ENCODE measurements at regions not wholly inside any gene's neighbourhood (a gene's known extent, or its start where the extent isn't known, plus 50 kb on each side); places are given as distances from the start of the nearest gene placed in this dataset.
A peak's percentile ranks its signal among the peaks of the same experiment; 100 is the strongest.

DNA sequence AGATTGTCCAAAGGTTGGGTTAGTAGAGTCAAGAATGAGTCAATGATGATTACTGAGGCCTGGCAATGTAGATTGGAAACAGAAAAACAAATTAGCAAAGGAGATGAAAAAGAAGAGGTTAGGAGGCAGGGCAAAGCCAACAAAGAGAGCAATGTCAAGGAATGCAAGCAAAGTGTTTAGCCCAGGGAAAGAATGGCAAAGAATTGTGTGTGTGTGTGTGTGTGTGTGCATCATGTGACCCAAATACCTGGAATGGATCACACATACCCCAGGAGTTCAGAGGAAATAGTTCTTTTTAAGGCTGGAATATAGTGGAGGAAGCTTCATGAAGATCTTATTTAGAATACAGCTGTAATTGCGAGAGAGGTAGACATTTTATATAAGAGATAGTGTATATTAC lies 831.7 kb upstream of the ARPP21 start:
- peaks cover 1% of the 10 kb centered on the region for H3K9me3 ChIP-seq (ENCODE audit: control insufficient read depth, insufficient read depth, low read length)
- H3K27me3 ChIP-seq (ENCODE audit: control insufficient read depth, insufficient read depth, low read length), result no peaks in the 10 kb centered on the region
- DNase-seq (ENCODE audit: low read depth in 4 of 6, low spot score in 6 of 6), result no peak
- no peaks in the 10 kb centered on the region for H3K4me1 ChIP-seq (ENCODE audit: control insufficient read depth, insufficient read depth, low read length)
- H3K27ac ChIP-seq (ENCODE audit: low read depth, low read length), result no peak overlapping the region
- no CpG with 5 or more reads among the region's 1 CpG for WGBS (ENCODE audit: insufficient coverage)
- H3K36me3 ChIP-seq (ENCODE audit: control insufficient read depth, insufficient read depth, low read length), result no peaks in the 10 kb centered on the region
- no peak overlapping the region for H3K4me3 ChIP-seq (ENCODE audit: low read depth, low read length)

DNA sequence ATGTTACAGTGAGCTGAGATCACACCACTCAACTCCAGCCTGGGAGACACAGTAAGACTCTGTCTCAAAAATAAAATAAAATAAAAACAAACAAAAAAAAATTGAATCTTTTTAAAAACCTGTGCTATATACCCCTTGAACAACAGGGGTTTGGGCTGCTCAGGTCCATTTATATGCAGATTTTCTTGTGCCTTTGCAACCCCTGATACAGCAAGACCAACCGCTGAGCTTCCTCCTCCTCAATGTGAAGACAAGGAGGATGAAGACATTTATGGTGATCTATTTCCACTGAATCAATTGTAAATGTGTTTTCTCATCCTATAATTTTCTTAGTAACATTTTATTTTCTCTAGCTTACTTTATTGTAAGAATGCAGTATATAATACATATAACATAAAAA lies 831.0 kb upstream of the ARPP21 start:
- no CpG with 5 or more reads among the region's 1 CpG for WGBS (ENCODE audit: insufficient coverage)
- H3K4me1 ChIP-seq (ENCODE audit: control insufficient read depth, insufficient read depth, low read length), result no peaks in the 10 kb centered on the region
- no peaks in the 10 kb centered on the region for H3K36me3 ChIP-seq (ENCODE audit: control insufficient read depth, insufficient read depth, low read length)
- H3K27ac ChIP-seq (ENCODE audit: low read depth, low read length), result no peak overlapping the region
- no peak overlapping the region for H3K4me3 ChIP-seq (ENCODE audit: low read depth, low read length)
- peaks cover 1% of the 10 kb centered on the region for H3K9me3 ChIP-seq (ENCODE audit: control insufficient read depth, insufficient read depth, low read length)
- DNase-seq (ENCODE audit: low read depth in 4 of 6, low spot score in 6 of 6), result no peak
- no peaks in the 10 kb centered on the region for H3K27me3 ChIP-seq (ENCODE audit: control insufficient read depth, insufficient read depth, low read length)

DNA sequence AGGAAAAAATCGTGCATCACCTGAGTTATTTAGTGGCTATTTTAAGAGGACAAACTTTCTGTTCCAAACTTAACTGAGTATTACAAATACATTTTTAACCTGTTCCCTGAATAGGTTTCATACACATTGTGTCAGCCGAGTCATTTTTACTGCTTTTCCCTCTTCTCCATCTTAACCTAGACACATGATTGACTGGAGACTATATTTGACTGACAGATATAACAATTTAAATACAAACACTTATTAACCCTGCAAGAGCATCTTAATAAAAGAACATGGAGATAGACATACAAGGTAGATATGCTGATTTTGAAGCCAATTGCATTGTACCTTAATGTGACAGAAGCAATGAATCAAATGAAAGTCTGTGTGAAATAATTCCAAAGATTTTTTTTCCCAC lies 810.5 kb upstream of the ARPP21 start:
- Histone ChIP-seq H3K9me3 (ENCODE audit: control insufficient read depth, insufficient read depth, low read length) (no peaks in the 10 kb centered on the region), H3K27ac (ENCODE audit: low read depth, low read length) (no peak overlapping the region), H3K36me3 (ENCODE audit: control insufficient read depth, insufficient read depth, low read length) (no peaks in the 10 kb centered on the region), H3K27me3 (ENCODE audit: control insufficient read depth, insufficient read depth, low read length) (no peaks in the 10 kb centered on the region), H3K4me1 (ENCODE audit: control insufficient read depth, insufficient read depth, low read length) (no peaks in the 10 kb centered on the region), H3K4me3 (ENCODE audit: low read depth, low read length) (no peak overlapping the region)
- WGBS (ENCODE audit: insufficient coverage), result no CpG with 5 or more reads among the region's 2 CpGs
- DNase-seq (ENCODE audit: low read depth in 4 of 6, low spot score in 6 of 6), result no peak

GRCh38 chr3:34832865-34833508 lies 806.3 kb upstream of the ARPP21 start:
- Histone ChIP-seq H3K36me3 (ENCODE audit: control insufficient read depth, insufficient read depth, low read length) (no peaks in the 10 kb centered on the region), H3K4me3 (ENCODE audit: low read depth, low read length) (no peak overlapping the region), H3K27ac (ENCODE audit: low read depth, low read length) (no peak overlapping the region), H3K27me3 (ENCODE audit: control insufficient read depth, insufficient read depth, low read length) (no peaks in the 10 kb centered on the region), H3K9me3 (ENCODE audit: control insufficient read depth, insufficient read depth, low read length) (no peaks in the 10 kb centered on the region), H3K4me1 (ENCODE audit: control insufficient read depth, insufficient read depth, low read length) (no peaks in the 10 kb centered on the region)
- no CpG with 5 or more reads among the region's 1 CpG for WGBS (ENCODE audit: insufficient coverage)
- peak in 1 of 6 donors; percentile 48 for DNase-seq (ENCODE audit: low read depth in 4 of 6, low spot score in 6 of 6)

GRCh38 chr3:34837848-34838741 lies 801.2 kb upstream of the ARPP21 start:
- Histone ChIP-seq H3K4me1 (ENCODE audit: control insufficient read depth, insufficient read depth, low read length) (no peaks in the 10 kb centered on the region), H3K4me3 (ENCODE audit: low read depth, low read length) (no peak overlapping the region), H3K27ac (ENCODE audit: low read depth, low read length) (no peak overlapping the region), H3K27me3 (ENCODE audit: control insufficient read depth, insufficient read depth, low read length) (no peaks in the 10 kb centered on the region), H3K36me3 (ENCODE audit: control insufficient read depth, insufficient read depth, low read length) (no peaks in the 10 kb centered on the region), H3K9me3 (ENCODE audit: control insufficient read depth, insufficient read depth, low read length) (no peaks in the 10 kb centered on the region)
- WGBS (ENCODE audit: insufficient coverage), result no CpG with 5 or more reads among the region's 4 CpGs
- no peak for DNase-seq (ENCODE audit: low read depth in 4 of 6, low spot score in 6 of 6)

DNA sequence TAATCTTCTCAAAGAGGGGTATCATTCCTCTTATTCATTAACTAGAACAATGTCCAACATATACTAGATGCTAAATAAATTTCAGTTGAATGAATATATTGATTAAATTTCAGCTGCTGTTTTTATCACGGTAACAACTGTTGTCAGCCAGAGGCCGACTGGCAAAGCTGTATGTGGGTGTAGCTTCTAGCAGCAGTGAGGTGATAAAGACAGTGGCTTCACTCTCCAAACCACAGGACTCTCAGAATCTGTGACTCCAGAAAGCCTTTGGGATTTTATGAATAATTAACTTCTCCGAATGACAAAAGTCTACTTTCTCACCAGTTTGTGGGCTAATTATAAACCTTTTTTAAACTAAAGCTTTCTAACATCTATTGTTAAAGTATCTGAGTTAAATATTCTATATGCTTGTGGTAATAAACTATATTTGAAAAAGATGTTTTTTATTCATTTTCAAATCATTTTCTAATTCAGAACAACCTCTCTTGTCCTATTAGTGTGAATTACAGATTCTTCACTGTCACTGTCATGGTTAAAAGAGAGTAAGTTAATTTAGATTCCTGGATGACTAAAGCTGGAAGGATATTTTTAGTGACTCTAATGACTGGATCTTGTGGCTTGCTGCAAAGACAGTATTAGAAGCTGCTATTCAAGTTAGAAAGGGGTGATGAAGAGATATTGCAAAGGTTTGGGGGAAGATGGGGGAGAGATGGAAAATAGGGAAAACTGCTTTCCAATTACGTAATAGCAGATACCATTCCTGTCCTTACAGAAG lies 796.4 kb upstream of the ARPP21 start:
- H3K4me3 ChIP-seq (ENCODE audit: low read depth, low read length), result no peak overlapping the region
- DNase-seq (ENCODE audit: low read depth in 4 of 6, low spot score in 6 of 6), result peak in 2 of 6 donors; percentile 24 to 36
- no CpG with 5 or more reads among the region's 4 CpGs for whole genome bisulfite sequencing (ENCODE audit: insufficient coverage)
- H3K4me1 ChIP-seq (ENCODE audit: control insufficient read depth, insufficient read depth, low read length), result no peaks in the 10 kb centered on the region
- H3K27ac ChIP-seq (ENCODE audit: low read depth, low read length), result no peak overlapping the region
- no peaks in the 10 kb centered on the region for H3K36me3 ChIP-seq (ENCODE audit: control insufficient read depth, insufficient read depth, low read length)
- H3K9me3 ChIP-seq (ENCODE audit: control insufficient read depth, insufficient read depth, low read length), result no peaks in the 10 kb centered on the region
- H3K27me3 ChIP-seq (ENCODE audit: control insufficient read depth, insufficient read depth, low read length), result no peaks in the 10 kb centered on the region

- peak in 3 of 6 donors; percentile 35 to 92 (median 89) for DNase-seq (ENCODE audit: low read depth in 4 of 6, low spot score in 6 of 6)
- no peaks in the 10 kb centered on the region for H3K9me3 ChIP-seq (ENCODE audit: control insufficient read depth, insufficient read depth, low read length)
- no peaks in the 10 kb centered on the region for H3K4me1 ChIP-seq (ENCODE audit: control insufficient read depth, insufficient read depth, low read length)
- H3K27ac ChIP-seq (ENCODE audit: low read depth, low read length), result no peak overlapping the region
- WGBS (ENCODE audit: insufficient coverage), result 20% methylated on average over 1 of the region's 2 CpGs
- H3K27me3 ChIP-seq (ENCODE audit: control insufficient read depth, insufficient read depth, low read length), result no peaks in the 10 kb centered on the region
- no peaks in the 10 kb centered on the region for H3K36me3 ChIP-seq (ENCODE audit: control insufficient read depth, insufficient read depth, low read length)
- no peak overlapping the region for H3K4me3 ChIP-seq (ENCODE audit: low read depth, low read length)
Measured at GRCh38 chr3:34844323-34844620, 795.1 kb upstream of the ARPP21 start.

- Histone ChIP-seq H3K4me3 (ENCODE audit: low read depth, low read length) (no peak overlapping the region), H3K27ac (ENCODE audit: low read depth, low read length) (no peak overlapping the region), H3K4me1 (ENCODE audit: control insufficient read depth, insufficient read depth, low read length) (no peaks in the 10 kb centered on the region), H3K9me3 (ENCODE audit: control insufficient read depth, insufficient read depth, low read length) (no peaks in the 10 kb centered on the region), H3K27me3 (ENCODE audit: control insufficient read depth, insufficient read depth, low read length) (no peaks in the 10 kb centered on the region), H3K36me3 (ENCODE audit: control insufficient read depth, insufficient read depth, low read length) (no peaks in the 10 kb centered on the region)
- 100% methylated on average over 1 of the region's 1 CpG for WGBS (ENCODE audit: insufficient coverage)
- DNase-seq (ENCODE audit: low read depth in 4 of 6, low spot score in 6 of 6), result peak in 1 of 6 donors; percentile 53
Measured at GRCh38 chr3:34851137-34851536, 788.2 kb upstream of the ARPP21 start.

- no peaks in the 10 kb centered on the region for H3K36me3 ChIP-seq (ENCODE audit: control insufficient read depth, insufficient read depth, low read length)
- H3K9me3 ChIP-seq (ENCODE audit: control insufficient read depth, insufficient read depth, low read length), result no peaks in the 10 kb centered on the region
- H3K27ac ChIP-seq (ENCODE audit: low read depth, low read length), result no peak overlapping the region
- H3K27me3 ChIP-seq (ENCODE audit: control insufficient read depth, insufficient read depth, low read length), result no peaks in the 10 kb centered on the region
- H3K4me1 ChIP-seq (ENCODE audit: control insufficient read depth, insufficient read depth, low read length), result no peaks in the 10 kb centered on the region
- H3K4me3 ChIP-seq (ENCODE audit: low read depth, low read length), result no peak overlapping the region
- no peak for DNase-seq (ENCODE audit: low read depth in 4 of 6, low spot score in 6 of 6)
- WGBS (ENCODE audit: insufficient coverage), result no CpG with 5 or more reads among the region's 1 CpG
Measured at GRCh38 chr3:34852844-34853439, 786.4 kb upstream of the ARPP21 start.

All from spinal cord (tissue), 9 donors.